GM23248 (cell line): ENCODE measurements at regions not wholly inside any gene's neighbourhood (a gene's known extent, or its start where the extent isn't known, plus 50 kb on each side); places are given as distances from the start of the nearest gene placed in this dataset.

Experiments used
- EZH2 ChIP-seq: fragments of 200-600 bp; sonication (generic); IDR thresholded peaks from 2 replicates; pipeline ENCODE4 v1.6.1; 2018; ENCODE audit warnings: antibody characterized with exemption, mild to moderate bottlenecking; ENCODE audit not compliant: insufficient read depth, poor library complexity, severe bottlenecking
- EZH2phosphoT487 ChIP-seq: fragments of 200-600 bp; sonication (generic); IDR thresholded peaks from 2 replicates; pipeline ENCODE4 v1.6.1; 2018; ENCODE audit warnings: antibody characterized with exemption, moderate library complexity, mild to moderate bottlenecking, low read depth; ENCODE audit not compliant: insufficient read depth

- TF ChIP-seq EZH2 (no peak), EZH2phosphoT487 (no peak)
Observed at GRCh38 chr6:144955859-144956258, 670.7 kb downstream of the UTRN start.
